ENCODE measurements at regions not wholly inside any gene's neighbourhood (a gene's known extent, or its start where the extent isn't known, plus 50 kb on each side); places are given as distances from the start of the nearest gene placed in this dataset.

GRCh38 chr12:4168036-4168435 lies 105.5 kb upstream of the CCND2 start:
- DNase-seq (ENCODE audit: low read depth, low spot score) (no peak), ATAC-seq (peak; percentile 35; the same call in 1 of the 3 replicates), FAIRE-seq (no peak)
- H3K9me3 ChIP-seq (replicated peaks; ENCODE audit: control insufficient read depth, insufficient read depth, low read length), result no peaks in the 10 kb centered on the region; the same call in 2 of the 3 replicates
- 50% methylated on average over 6 of the region's 6 CpGs for WGBS (ENCODE audit: insufficient coverage, insufficient replicate concordance, low lambda C conversion rate, missing lambda C conversion rate)
- ChIA-PET POLR2A (interaction anchor here (0.5 kb wide), 1 partner anchor 126 kb away, joined by 5 read pairs; no protein-coding TSS in a partner anchor), RAD21 (ENCODE audit: unreplicated experiment) (interaction anchor here (1.0 to 2.6 kb wide), 5 partner anchors 10 to 109 kb away, joined by 4 to 10 read pairs (median 8); no protein-coding TSS in a partner anchor), SMC1A (ENCODE audit: uncharacterized antibody, unreplicated experiment) (interaction anchor here (1.0 to 7.1 kb wide), 7 partner anchors 10 to 129 kb away, joined by 3 to 67 read pairs (median 10); no protein-coding TSS in a partner anchor), CTCF (interaction anchor here (1.3 kb wide), 1 partner anchor 14 kb away, joined by 5 read pairs; no protein-coding TSS in a partner anchor)
- BruUV-seq (replicated peaks), result no TSS peak
- peaks cover 23% of the 10 kb centered on the region for H3K4me1 ChIP-seq (ENCODE audit: control insufficient read depth, insufficient read depth, low read length)
- H3K4me3 ChIP-seq, result no peak overlapping the region
- H3K36me3 ChIP-seq (ENCODE audit: control insufficient read depth in 2 of 2, insufficient read depth in 2 of 2, low read length in 1 of 2), result no peaks in the 10 kb centered on the region
- no peak overlapping the region; the same call in none of the 2 replicates for H2AFZ ChIP-seq (ENCODE audit: control insufficient read depth, low read depth, low read length)
- intact Hi-C loops (cut with micrococcal nuclease; ENCODE audit: unreplicated experiment), result no loop called here
- H3K9ac ChIP-seq (ENCODE audit: control insufficient read depth, insufficient read depth, low read length), result no peak overlapping the region
- H3K4me2 ChIP-seq (ENCODE audit: control insufficient read depth, insufficient read depth), result no peak overlapping the region
- in situ Hi-C loops (cut with MboI), result no loop called here
- no peaks in the 10 kb centered on the region for H3K27me3 ChIP-seq (replicated peaks in 1 of 2; ENCODE audit: control insufficient read depth in 2 of 2, insufficient read depth in 2 of 2, low read length in 1 of 2)
- H3K79me2 ChIP-seq (ENCODE audit: control insufficient read depth, insufficient read depth, low read length), result no peaks in the 10 kb centered on the region
- H3K27ac ChIP-seq (ENCODE audit: control insufficient read depth, insufficient read depth), result no peak overlapping the region
- no peaks in the 10 kb centered on the region for H4K20me1 ChIP-seq (ENCODE audit: control insufficient read depth, insufficient read depth)
- TF ChIP-seq RBBP5 (conservative IDR thresholded peaks at IDR 0.05), result no peak
- TF ChIP-seq PML (IDR thresholded peaks at IDR 0.05; ENCODE audit: low read length), result no peak
- TF ChIP-seq ZBTB40 (IDR thresholded peaks at IDR 0.05; ENCODE audit: borderline replicate concordance), result no peak
- TF ChIP-seq NFYB (IDR thresholded peaks at IDR 0.05; ENCODE audit: insufficient read depth, low read depth, low read length), result no peak
- no peak for TF ChIP-seq HDGF (IDR thresholded peaks at IDR 0.05)
